ENCODE measurements at regions not wholly inside any gene's neighbourhood (a gene's known extent, or its start where the extent isn't known, plus 50 kb on each side); places are given as distances from the start of the nearest gene placed in this dataset.

DNA sequence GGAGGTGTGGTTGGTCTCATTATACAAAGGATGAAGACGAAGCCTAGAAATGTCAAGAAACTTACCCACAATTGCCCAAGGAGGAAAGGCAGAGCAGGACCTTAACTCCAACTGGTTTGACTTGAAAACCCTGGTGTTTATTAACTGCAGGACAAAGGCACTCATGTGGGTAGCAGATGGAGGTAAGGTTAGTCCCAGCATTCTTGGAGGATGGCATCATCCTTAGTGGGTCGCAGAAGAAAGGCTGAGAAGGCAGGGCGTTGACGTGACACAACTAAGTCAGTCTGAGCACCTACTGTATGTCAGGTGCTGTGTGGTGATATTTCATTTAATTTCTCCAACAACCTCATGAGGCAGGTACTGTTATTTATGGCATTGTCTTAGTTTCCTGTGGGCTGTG is 101.3 kb downstream of the HAPSTR1 start (continued):
- no peak for TF ChIP-seq ZSCAN23 (tag by site-specific recombination; IDR thresholded peaks at IDR 0.05)

DNA sequence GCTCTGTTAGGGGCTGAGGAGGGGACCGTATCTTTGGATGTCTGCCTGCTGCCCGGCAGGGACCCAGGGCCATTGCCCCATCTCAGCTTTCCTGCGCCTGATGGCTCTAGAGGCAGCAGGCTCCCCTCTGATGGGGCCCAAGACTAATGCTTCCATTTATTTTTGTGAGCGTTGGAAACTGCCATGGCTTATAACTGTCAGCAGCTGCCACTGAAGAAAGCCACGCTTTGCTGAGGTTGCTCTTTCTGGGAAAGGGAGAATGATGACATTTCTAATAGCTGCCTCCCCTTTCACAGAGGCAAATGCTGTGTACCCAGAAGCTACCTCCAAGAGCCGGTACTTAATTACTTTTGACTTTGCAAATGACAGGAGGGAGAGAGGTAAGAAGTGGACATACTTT is 103.8 kb downstream of the HAPSTR1 start:
- TF ChIP-seq ZNF791 (tag by site-specific recombination; IDR thresholded peaks at IDR 0.05) (no peak), ZNF530 (tag by site-specific recombination; IDR thresholded peaks at IDR 0.05; ENCODE audit: low read depth) (no peak), GLI4 (tag by site-specific recombination; IDR thresholded peaks at IDR 0.05) (no peak), ZNF529 (tag by site-specific recombination; IDR thresholded peaks at IDR 0.05; ENCODE audit: insufficient replicate concordance) (no peak), ZNF549 (tag by site-specific recombination; IDR thresholded peaks at IDR 0.05) (no peak), ZNF239 (tag by site-specific recombination; IDR thresholded peaks at IDR 0.05) (no peak), ZNF416 (tag by site-specific recombination; IDR thresholded peaks at IDR 0.05) (no peak)
- TF ChIP-seq, protein P1, sequence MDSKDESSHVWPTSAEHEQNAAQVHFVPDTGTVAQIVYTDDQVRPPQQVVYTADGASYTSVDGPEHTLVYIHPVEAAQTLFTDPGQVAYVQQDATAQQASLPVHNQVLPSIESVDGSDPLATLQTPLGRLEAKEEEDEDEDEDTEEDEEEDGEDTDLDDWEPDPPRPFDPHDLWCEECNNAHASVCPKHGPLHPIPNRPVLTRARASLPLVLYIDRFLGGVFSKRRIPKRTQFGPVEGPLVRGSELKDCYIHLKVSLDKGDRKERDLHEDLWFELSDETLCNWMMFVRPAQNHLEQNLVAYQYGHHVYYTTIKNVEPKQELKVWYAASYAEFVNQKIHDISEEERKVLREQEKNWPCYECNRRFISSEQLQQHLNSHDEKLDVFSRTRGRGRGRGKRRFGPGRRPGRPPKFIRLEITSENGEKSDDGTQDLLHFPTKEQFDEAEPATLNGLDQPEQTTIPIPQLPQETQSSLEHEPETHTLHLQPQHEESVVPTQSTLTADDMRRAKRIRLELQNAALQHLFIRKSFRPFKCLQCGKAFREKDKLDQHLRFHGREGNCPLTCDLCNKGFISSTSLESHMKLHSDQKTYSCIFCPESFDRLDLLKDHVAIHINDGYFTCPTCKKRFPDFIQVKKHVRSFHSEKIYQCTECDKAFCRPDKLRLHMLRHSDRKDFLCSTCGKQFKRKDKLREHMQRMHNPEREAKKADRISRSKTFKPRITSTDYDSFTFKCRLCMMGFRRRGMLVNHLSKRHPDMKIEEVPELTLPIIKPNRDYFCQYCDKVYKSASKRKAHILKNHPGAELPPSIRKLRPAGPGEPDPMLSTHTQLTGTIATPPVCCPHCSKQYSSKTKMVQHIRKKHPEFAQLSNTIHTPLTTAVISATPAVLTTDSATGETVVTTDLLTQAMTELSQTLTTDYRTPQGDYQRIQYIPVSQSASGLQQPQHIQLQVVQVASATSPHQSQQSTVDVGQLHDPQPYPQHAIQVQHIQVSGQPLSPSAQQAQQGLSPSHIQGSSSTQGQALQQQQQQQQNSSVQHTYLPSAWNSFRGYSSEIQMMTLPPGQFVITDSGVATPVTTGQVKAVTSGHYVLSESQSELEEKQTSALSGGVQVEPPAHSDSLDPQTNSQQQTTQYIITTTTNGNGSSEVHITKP (tag by site-specific recombination; IDR thresholded peaks at IDR 0.05): no peak
- TF ChIP-seq, protein P2, sequence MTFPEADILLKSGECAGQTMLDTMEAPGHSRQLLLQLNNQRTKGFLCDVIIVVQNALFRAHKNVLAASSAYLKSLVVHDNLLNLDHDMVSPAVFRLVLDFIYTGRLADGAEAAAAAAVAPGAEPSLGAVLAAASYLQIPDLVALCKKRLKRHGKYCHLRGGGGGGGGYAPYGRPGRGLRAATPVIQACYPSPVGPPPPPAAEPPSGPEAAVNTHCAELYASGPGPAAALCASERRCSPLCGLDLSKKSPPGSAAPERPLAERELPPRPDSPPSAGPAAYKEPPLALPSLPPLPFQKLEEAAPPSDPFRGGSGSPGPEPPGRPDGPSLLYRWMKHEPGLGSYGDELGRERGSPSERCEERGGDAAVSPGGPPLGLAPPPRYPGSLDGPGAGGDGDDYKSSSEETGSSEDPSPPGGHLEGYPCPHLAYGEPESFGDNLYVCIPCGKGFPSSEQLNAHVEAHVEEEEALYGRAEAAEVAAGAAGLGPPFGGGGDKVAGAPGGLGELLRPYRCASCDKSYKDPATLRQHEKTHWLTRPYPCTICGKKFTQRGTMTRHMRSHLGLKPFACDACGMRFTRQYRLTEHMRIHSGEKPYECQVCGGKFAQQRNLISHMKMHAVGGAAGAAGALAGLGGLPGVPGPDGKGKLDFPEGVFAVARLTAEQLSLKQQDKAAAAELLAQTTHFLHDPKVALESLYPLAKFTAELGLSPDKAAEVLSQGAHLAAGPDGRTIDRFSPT (tag by site-specific recombination; IDR thresholded peaks at IDR 0.05): no peak
- TF ChIP-seq, protein P3, sequence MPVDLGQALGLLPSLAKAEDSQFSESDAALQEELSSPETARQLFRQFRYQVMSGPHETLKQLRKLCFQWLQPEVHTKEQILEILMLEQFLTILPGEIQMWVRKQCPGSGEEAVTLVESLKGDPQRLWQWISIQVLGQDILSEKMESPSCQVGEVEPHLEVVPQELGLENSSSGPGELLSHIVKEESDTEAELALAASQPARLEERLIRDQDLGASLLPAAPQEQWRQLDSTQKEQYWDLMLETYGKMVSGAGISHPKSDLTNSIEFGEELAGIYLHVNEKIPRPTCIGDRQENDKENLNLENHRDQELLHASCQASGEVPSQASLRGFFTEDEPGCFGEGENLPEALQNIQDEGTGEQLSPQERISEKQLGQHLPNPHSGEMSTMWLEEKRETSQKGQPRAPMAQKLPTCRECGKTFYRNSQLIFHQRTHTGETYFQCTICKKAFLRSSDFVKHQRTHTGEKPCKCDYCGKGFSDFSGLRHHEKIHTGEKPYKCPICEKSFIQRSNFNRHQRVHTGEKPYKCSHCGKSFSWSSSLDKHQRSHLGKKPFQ (tag by site-specific recombination; IDR thresholded peaks at IDR 0.05): no peak
- TF ChIP-seq, protein P4, sequence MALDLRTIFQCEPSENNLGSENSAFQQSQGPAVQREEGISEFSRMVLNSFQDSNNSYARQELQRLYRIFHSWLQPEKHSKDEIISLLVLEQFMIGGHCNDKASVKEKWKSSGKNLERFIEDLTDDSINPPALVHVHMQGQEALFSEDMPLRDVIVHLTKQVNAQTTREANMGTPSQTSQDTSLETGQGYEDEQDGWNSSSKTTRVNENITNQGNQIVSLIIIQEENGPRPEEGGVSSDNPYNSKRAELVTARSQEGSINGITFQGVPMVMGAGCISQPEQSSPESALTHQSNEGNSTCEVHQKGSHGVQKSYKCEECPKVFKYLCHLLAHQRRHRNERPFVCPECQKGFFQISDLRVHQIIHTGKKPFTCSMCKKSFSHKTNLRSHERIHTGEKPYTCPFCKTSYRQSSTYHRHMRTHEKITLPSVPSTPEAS (tag by site-specific recombination; IDR thresholded peaks at IDR 0.05): no peak
- TF ChIP-seq, protein P5, sequence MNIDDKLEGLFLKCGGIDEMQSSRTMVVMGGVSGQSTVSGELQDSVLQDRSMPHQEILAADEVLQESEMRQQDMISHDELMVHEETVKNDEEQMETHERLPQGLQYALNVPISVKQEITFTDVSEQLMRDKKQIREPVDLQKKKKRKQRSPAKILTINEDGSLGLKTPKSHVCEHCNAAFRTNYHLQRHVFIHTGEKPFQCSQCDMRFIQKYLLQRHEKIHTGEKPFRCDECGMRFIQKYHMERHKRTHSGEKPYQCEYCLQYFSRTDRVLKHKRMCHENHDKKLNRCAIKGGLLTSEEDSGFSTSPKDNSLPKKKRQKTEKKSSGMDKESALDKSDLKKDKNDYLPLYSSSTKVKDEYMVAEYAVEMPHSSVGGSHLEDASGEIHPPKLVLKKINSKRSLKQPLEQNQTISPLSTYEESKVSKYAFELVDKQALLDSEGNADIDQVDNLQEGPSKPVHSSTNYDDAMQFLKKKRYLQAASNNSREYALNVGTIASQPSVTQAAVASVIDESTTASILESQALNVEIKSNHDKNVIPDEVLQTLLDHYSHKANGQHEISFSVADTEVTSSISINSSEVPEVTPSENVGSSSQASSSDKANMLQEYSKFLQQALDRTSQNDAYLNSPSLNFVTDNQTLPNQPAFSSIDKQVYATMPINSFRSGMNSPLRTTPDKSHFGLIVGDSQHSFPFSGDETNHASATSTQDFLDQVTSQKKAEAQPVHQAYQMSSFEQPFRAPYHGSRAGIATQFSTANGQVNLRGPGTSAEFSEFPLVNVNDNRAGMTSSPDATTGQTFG (tag by site-specific recombination; IDR thresholded peaks at IDR 0.05; ENCODE audit: borderline replicate concordance): no peak
- TF ChIP-seq, protein P6, sequence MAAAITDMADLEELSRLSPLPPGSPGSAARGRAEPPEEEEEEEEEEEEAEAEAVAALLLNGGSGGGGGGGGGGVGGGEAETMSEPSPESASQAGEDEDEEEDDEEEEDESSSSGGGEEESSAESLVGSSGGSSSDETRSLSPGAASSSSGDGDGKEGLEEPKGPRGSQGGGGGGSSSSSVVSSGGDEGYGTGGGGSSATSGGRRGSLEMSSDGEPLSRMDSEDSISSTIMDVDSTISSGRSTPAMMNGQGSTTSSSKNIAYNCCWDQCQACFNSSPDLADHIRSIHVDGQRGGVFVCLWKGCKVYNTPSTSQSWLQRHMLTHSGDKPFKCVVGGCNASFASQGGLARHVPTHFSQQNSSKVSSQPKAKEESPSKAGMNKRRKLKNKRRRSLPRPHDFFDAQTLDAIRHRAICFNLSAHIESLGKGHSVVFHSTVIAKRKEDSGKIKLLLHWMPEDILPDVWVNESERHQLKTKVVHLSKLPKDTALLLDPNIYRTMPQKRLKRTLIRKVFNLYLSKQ (tag by site-specific recombination; IDR thresholded peaks at IDR 0.05; ENCODE audit: borderline replicate concordance): no peak
- H3K9me3 ChIP-seq (ENCODE audit: control insufficient read depth, insufficient read depth, low read depth, low read length): no peaks in the 10 kb centered on the region
- no peaks in the 10 kb centered on the region for H3K4me1 ChIP-seq (ENCODE audit: control insufficient read depth, insufficient read depth, low read length)
- CTCF ChIA-PET: interaction anchor here (0.6 to 1.1 kb wide), 3 partner anchors 30 to 346 kb away, joined by 3 to 5 read pairs (median 3); no protein-coding TSS in a partner anchor
- H3K36me3 ChIP-seq (ENCODE audit: control insufficient read depth in 2 of 2, insufficient read depth in 1 of 2, low read length in 2 of 2): no peaks in the 10 kb centered on the region
- no peak overlapping the region for H3K27ac ChIP-seq (ENCODE audit: extremely low read depth, low read depth, low read length)
- POLR2A ChIA-PET: no interaction called here
- no peak overlapping the region for H3K4me3 ChIP-seq (ENCODE audit: low read depth, low read length)
